Esophagus squamous epithelium (tissue), 5 donors: ENCODE measurements at regions not wholly inside any gene's neighbourhood (a gene's known extent, or its start where the extent isn't known, plus 50 kb on each side); places are given as distances from the start of the nearest gene placed in this dataset.

Experiments used
- DNase-seq: peaks from one replicate; lab custom pipeline; 2025; lab: John Stamatoyannopoulos, UW
- H3K27ac ChIP-seq, 4 donors: fragments of 200-600 bp; sonication (generic); one replicate each; pipeline ENCODE4 v1.5.1; 2016 to 2019; ENCODE audit warnings: mild to moderate bottlenecking in 1 of 4
- H3K27me3 ChIP-seq, 4 donors: fragments of 200-600 bp; sonication (generic); 1 replicate in 3 of 4; 2 replicates in 1 of 4; pipeline versions ENCODE4 v1.5.1 to v1.6.0; 2017 to 2021; ENCODE audit warnings: antibody characterized with exemption in 1 of 4
- H3K36me3 ChIP-seq, 3 donors: fragments of 200-600 bp; sonication (generic); one replicate each; pipeline ENCODE4 v1.5.1; 2016 to 2019
- H3K4me1 ChIP-seq, 3 donors: fragments of 200-600 bp; sonication (generic); one replicate each; pipeline ENCODE4 v1.5.1; 2017 to 2019
- H3K4me3 ChIP-seq, 4 donors: fragments of 200-600 bp; sonication (generic); 1 replicate in 3 of 4; 2 replicates in 1 of 4; pipeline ENCODE4 v1.5.1; 2016 to 2019; ENCODE audit warnings: mild to moderate bottlenecking in 2 of 4, moderate library complexity in 1 of 4
- H3K9me3 ChIP-seq, 3 donors: fragments of 200-600 bp; sonication (generic); one replicate each; pipeline ENCODE4 v1.5.1; 2016 to 2019
- CTCF ChIP-seq, 6 experiments: fragments of 450-650 bp in 4 of 6; fragments of 200-600 bp in 2 of 6; sonication (generic) in 2 of 6; IDR thresholded peaks; one replicate each; pipeline ENCODE4 v1.5.1; 2016 to 2019; ENCODE audit warnings: antibody characterized with exemption in 6 of 6, mild to moderate bottlenecking in 4 of 6, moderate library complexity in 4 of 6
- POLR2A ChIP-seq, 4 donors: fragments of 450-650 bp; IDR thresholded peaks; one replicate each; pipeline ENCODE4 v1.6.1; 2017; ENCODE audit warnings: antibody characterized with exemption in 4 of 4, mild to moderate bottlenecking in 4 of 4, moderate library complexity in 3 of 4
- WGBS, 2 donors: methylation state at CpG; one replicate each; pipeline ENCODE4 v1.1.5; 2018; 5-methylcytosine and 5-hydroxymethylcytosine counted together
- intact Hi-C: fragments of 100-400 bp; cut with DNase I; formaldehyde crosslinking; loops from one replicate; pipeline ENCODE4 v1.15.0; 2022
- donor health status: DM: yes; HTN: yes; CAD: no.

GRCh38 chr3:29070959-29071634, 209.8 kb upstream of the RBMS3 start:
- H3K27me3 ChIP-seq, result no peaks in the 10 kb centered on the region
- H3K4me3 ChIP-seq, result no peak overlapping the region
- 40 to 70% methylated on average over 3 of the region's 3 CpGs for WGBS, 2 donors
- TF ChIP-seq CTCF (IDR thresholded peaks at IDR 0.05) (no peak), POLR2A (IDR thresholded peaks at IDR 0.05) (no peak)
- intact Hi-C loops, result no loop called here
- peaks cover 0 to 3% (median 0%) of the 10 kb centered on the region in 3 donors for H3K4me1 ChIP-seq
- no peak for DNase-seq
- no peaks in the 10 kb centered on the region for H3K9me3 ChIP-seq
- no peaks in the 10 kb centered on the region for H3K36me3 ChIP-seq
- no peak overlapping the region for H3K27ac ChIP-seq

- Histone ChIP-seq H3K9me3 (no peaks in the 10 kb centered on the region), H3K27me3 (no peaks in the 10 kb centered on the region), H3K4me1 (no peaks in the 10 kb centered on the region), H3K36me3 (no peaks in the 10 kb centered on the region), H3K27ac (no peak overlapping the region), H3K4me3 (no peak overlapping the region)
- DNase-seq, result no peak
- TF ChIP-seq CTCF (IDR thresholded peaks at IDR 0.05) (no peak), POLR2A (IDR thresholded peaks at IDR 0.05) (no peak)
- intact Hi-C loops, result no loop called here
- WGBS, 2 donors, result 38 to 70% methylated on average over 1 of the region's 1 CpG
These were observed 208.3 kb upstream of the RBMS3 start for GRCh38 chr3:29072611-29073010.

GRCh38 chr3:29077356-29077755, 203.5 kb upstream of the RBMS3 start:
- Histone ChIP-seq H3K4me3 (no peak overlapping the region), H3K36me3 (no peaks in the 10 kb centered on the region), H3K27me3 (no peaks in the 10 kb centered on the region), H3K4me1 (no peaks in the 10 kb centered on the region), H3K27ac (no peak overlapping the region), H3K9me3 (no peaks in the 10 kb centered on the region)
- DNase-seq, result no peak
- intact Hi-C loops, result no loop called here
- TF ChIP-seq CTCF (IDR thresholded peaks at IDR 0.05), result no peak
- TF ChIP-seq POLR2A (IDR thresholded peaks at IDR 0.05), result no peak
- WGBS, 2 donors, result 48 to 59% methylated on average over 2 of the region's 2 CpGs

GRCh38 chr3:29079358-29079757, 201.5 kb upstream of the RBMS3 start:
- DNase-seq, result no peak
- Histone ChIP-seq H3K9me3 (no peaks in the 10 kb centered on the region), H3K27me3 (no peaks in the 10 kb centered on the region), H3K4me3 (no peak overlapping the region), H3K4me1 (no peaks in the 10 kb centered on the region), H3K36me3 (no peaks in the 10 kb centered on the region), H3K27ac (no peak overlapping the region)
- intact Hi-C loops, result no loop called here
- TF ChIP-seq POLR2A (IDR thresholded peaks at IDR 0.05) (no peak), CTCF (IDR thresholded peaks at IDR 0.05) (no peak)

- no peak for DNase-seq
- no peak overlapping the region for H3K27ac ChIP-seq
- H3K4me3 ChIP-seq, result no peak overlapping the region
- TF ChIP-seq CTCF (IDR thresholded peaks at IDR 0.05) (no peak), POLR2A (IDR thresholded peaks at IDR 0.05) (no peak)
- H3K9me3 ChIP-seq, result no peaks in the 10 kb centered on the region
- H3K4me1 ChIP-seq, result no peaks in the 10 kb centered on the region
- no peaks in the 10 kb centered on the region for H3K36me3 ChIP-seq
- intact Hi-C loops, result no loop called here
- no peaks in the 10 kb centered on the region for H3K27me3 ChIP-seq
These were observed 199.9 kb upstream of the RBMS3 start for GRCh38 chr3:29080967-29081366.
